ENCODE measurements at regions not wholly inside any gene's neighbourhood (a gene's known extent, or its start where the extent isn't known, plus 50 kb on each side); places are given as distances from the start of the nearest gene placed in this dataset.

DNA sequence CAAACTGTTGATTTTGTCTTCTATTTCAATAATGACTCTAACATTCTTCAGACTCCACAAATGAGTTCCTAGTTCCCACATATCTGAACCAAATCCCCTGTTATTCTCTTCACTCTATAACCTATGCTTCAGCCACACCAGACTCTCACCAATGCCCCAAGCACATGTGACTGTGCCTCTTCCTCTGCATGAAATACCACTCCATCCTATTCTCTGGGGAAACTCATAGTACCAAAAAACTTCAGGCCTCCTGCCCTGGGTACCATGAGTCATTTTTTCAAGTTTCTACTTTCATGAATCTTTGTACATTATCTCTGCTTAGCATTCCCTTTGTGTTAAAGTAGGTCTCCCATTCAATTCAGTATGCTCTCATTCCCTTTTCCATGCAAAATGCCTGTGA is 353.2 kb downstream of the ZEB2 start:
- no peak for DNase-seq (ENCODE audit: low spot score)
- TF ChIP-seq, protein P1, sequence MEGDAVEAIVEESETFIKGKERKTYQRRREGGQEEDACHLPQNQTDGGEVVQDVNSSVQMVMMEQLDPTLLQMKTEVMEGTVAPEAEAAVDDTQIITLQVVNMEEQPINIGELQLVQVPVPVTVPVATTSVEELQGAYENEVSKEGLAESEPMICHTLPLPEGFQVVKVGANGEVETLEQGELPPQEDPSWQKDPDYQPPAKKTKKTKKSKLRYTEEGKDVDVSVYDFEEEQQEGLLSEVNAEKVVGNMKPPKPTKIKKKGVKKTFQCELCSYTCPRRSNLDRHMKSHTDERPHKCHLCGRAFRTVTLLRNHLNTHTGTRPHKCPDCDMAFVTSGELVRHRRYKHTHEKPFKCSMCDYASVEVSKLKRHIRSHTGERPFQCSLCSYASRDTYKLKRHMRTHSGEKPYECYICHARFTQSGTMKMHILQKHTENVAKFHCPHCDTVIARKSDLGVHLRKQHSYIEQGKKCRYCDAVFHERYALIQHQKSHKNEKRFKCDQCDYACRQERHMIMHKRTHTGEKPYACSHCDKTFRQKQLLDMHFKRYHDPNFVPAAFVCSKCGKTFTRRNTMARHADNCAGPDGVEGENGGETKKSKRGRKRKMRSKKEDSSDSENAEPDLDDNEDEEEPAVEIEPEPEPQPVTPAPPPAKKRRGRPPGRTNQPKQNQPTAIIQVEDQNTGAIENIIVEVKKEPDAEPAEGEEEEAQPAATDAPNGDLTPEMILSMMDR (IDR thresholded peaks at IDR 0.05; ENCODE audit: borderline replicate concordance, control extremely low read depth, extremely low read depth, insufficient read depth, missing control alignments): no peak
- in situ Hi-C loops (cut with MboI; ENCODE audit: low sequenced_read_pairs, unreplicated experiment): no loop called here

DNA sequence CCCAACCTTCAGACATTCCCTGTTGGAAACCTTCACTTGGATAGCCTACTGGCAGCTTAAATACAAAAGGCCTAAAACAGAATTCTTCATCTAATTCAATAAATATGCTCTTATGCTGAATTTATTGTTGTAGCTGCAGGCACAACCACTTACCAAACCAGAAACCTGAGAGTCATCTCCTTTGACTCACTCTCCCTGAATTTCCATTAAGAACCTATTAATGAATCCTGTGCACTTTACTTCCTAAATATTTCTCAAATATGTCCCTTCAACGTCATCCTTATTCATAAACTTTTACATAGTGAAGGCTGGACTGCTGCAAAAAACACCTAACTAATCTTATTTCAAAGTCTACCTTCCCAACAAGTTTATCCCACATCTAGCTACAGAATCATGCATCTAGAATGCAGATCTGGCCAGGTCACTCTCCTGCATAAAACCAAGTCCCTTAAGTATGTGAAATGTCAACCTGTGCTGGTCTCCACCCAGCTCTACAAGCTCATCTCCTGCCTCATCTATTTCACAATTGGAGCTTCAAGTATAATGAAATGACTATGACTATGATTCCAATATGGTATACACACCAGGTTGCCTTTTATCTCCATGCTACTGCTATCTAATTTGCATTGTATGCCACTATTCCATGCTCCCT is 354.2 kb downstream of the ZEB2 start:
- TF ChIP-seq, protein P1 (IDR thresholded peaks at IDR 0.05; ENCODE audit: borderline replicate concordance, control extremely low read depth, extremely low read depth, insufficient read depth, missing control alignments): no peak
- DNase-seq (ENCODE audit: low spot score): no peak
- in situ Hi-C loops (cut with MboI; ENCODE audit: low sequenced_read_pairs, unreplicated experiment): no loop called here

DNA sequence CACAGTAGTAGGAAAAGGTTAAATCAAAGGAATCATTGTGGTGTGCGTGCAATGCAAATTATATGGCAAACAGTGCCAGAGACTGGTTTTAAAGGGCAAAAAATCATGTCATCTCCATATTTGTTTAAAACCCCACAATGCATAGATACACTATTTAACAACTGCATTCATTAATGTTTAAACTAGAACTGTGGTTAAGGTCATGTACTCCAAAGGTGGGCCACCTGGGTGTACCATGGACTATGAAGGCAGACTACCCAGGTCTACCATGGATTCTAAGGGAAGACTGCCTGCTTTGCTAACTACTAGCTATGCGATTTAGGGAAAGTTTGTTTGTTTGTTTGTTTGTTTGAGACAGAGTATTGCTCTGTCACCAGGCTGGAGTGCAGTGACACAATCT is 356.3 kb downstream of the ZEB2 start:
- TF ChIP-seq, protein P1 (IDR thresholded peaks at IDR 0.05; ENCODE audit: borderline replicate concordance, control extremely low read depth, extremely low read depth, insufficient read depth, missing control alignments): no peak
- DNase-seq (ENCODE audit: low spot score): no peak
- in situ Hi-C loops (cut with MboI; ENCODE audit: low sequenced_read_pairs, unreplicated experiment): no loop called here

DNA sequence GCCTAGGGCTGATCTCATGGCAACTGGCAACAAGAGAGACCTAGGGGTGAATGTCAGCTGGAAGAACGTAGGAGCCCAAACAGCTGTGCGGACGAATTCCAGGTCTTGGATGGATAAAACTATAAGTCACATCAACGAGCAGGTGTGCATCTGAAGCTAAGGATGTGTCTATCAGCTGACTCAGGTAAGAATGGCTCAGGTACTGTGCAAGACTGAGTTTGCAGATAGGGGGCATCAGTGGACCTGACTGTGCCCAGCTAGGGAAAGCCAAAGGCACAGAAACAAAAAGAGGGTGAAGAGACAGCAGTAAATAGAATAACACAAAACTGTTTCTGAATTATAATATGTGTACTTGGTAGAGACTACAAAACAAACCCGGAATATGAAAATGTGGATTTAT is 357.3 kb downstream of the ZEB2 start:
- peak; percentile 11 for DNase-seq (ENCODE audit: low spot score)
- TF ChIP-seq, protein P1 (IDR thresholded peaks at IDR 0.05; ENCODE audit: borderline replicate concordance, control extremely low read depth, extremely low read depth, insufficient read depth, missing control alignments): peak; percentile 43
- in situ Hi-C loops (cut with MboI; ENCODE audit: low sequenced_read_pairs, unreplicated experiment): no loop called here

DNA sequence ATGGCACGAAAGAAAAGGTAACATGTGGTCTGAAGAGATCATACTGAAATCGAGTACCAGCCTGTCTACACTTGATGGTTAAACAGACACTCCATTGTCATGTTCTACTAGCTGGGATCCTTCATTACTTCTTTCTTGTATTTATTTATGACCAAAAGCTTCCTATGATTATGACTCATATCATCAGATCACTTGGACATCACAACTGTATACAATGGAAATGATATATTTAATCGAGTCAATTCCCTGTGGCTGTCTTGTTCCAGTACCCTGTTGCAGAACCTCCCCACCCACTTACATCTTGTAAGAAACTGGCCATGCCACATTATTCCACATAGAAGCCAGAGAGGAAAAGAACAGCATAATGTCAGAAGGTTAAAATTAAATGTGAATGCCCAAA is 358.9 kb downstream of the ZEB2 start:
- DNase-seq (ENCODE audit: low spot score): no peak
- TF ChIP-seq, protein P1 (IDR thresholded peaks at IDR 0.05; ENCODE audit: borderline replicate concordance, control extremely low read depth, extremely low read depth, insufficient read depth, missing control alignments): no peak
- in situ Hi-C loops (cut with MboI; ENCODE audit: low sequenced_read_pairs, unreplicated experiment): no loop called here

DNA sequence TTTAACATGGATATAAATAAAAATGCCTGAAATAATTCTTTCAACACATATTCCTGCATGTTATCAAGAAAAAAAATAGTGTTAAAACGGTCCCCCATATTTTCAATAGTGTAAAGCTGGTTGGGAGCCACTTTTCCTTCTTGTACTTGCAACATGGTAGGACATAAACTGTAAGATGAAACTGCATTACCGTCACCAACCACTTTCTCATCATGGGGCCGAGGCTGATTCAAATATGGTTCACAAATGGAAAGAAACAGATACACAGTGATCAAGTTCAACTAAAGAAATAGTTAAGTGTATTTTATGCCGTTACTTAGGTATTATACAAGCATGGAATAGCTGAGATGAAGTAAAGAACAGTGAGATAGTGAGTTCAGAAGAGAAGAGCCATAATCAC is 360.7 kb downstream of the ZEB2 start:
- TF ChIP-seq, protein P1 (IDR thresholded peaks at IDR 0.05; ENCODE audit: borderline replicate concordance, control extremely low read depth, extremely low read depth, insufficient read depth, missing control alignments): no peak
- in situ Hi-C loops (cut with MboI; ENCODE audit: low sequenced_read_pairs, unreplicated experiment): no loop called here
- no peak for DNase-seq (ENCODE audit: low spot score)
